Gastroesophageal sphincter (tissue), 4 donors: ENCODE measurements at regions not wholly inside any gene's neighbourhood (a gene's known extent, or its start where the extent isn't known, plus 50 kb on each side); places are given as distances from the start of the nearest gene placed in this dataset.

ENCODE experiments used
- ATAC-seq: fragments of 150-250 bp; one replicate; pipeline ENCODE4 v1.9.1; 2016; ENCODE audit warnings: mild to moderate bottlenecking, moderate library complexity
- H3K27ac ChIP-seq, 4 donors: fragments of 200-600 bp; sonication (generic) in 3 of 4; 1 replicate in 3 of 4; 2 replicates in 1 of 4; pipeline ENCODE4 v1.5.1; 2016 to 2019
- H3K27me3 ChIP-seq: fragments of 200-600 bp; sonication (generic); one replicate; pipeline ENCODE4 v1.5.1; 2019
- H3K36me3 ChIP-seq, 2 donors: fragments of 200-600 bp; sonication (generic); one replicate each; pipeline ENCODE4 v1.5.1; 2019; ENCODE audit warnings: control low read depth in 1 of 2
- H3K4me1 ChIP-seq, 3 donors: fragments of 200-600 bp; sonication (generic); 1 replicate in 2 of 3; 2 replicates in 1 of 3; pipeline ENCODE4 v1.5.1; 2016 to 2019; ENCODE audit warnings: control low read depth in 2 of 3
- H3K4me3 ChIP-seq, 2 donors: fragments of 200-600 bp; sonication (generic); one replicate each; pipeline ENCODE4 v1.5.1; 2019; ENCODE audit warnings: mild to moderate bottlenecking in 1 of 2, moderate library complexity in 1 of 2
- H3K9me3 ChIP-seq, 3 donors: fragments of 200-600 bp; sonication (generic); one replicate each; pipeline ENCODE4 v1.5.1; 2017 to 2019; ENCODE audit warnings: control low read depth in 2 of 3
- EP300 ChIP-seq: sonication (generic); formaldehyde crosslinking; IDR thresholded peaks from one replicate; pipeline ENCODE4 v1.6.1; 2017; ENCODE audit warnings: antibody characterized with exemption, mild to moderate bottlenecking
- POLR2A ChIP-seq, 2 donors: fragments of 450-650 bp; IDR thresholded peaks; one replicate each; pipeline ENCODE4 v1.6.1; 2017; ENCODE audit warnings: antibody characterized with exemption in 2 of 2, mild to moderate bottlenecking in 2 of 2, moderate library complexity in 1 of 2
- POLR2AphosphoS5 ChIP-seq: sonication (generic); formaldehyde crosslinking; IDR thresholded peaks from one replicate; pipeline ENCODE4 v1.6.1; 2017; ENCODE audit warnings: antibody characterized with exemption
- WGBS, 2 donors: methylation state at CpG; one replicate each; pipeline ENCODE4 v1.1.5; 2018; ENCODE audit warnings: low coverage in 1 of 2; 5-methylcytosine and 5-hydroxymethylcytosine counted together
- TF ChIP-seq, protein P1 (sequence below), 4 experiments: fragments of 200-600 bp in 2 of 4; fragments of 450-650 bp in 2 of 4; sonication (generic) in 1 of 4; IDR thresholded peaks; one replicate each; pipeline ENCODE4 v1.5.1; 2017 to 2019; ENCODE audit warnings: antibody characterized with exemption in 4 of 4, mild to moderate bottlenecking in 2 of 4, moderate library complexity in 2 of 4

DNA sequence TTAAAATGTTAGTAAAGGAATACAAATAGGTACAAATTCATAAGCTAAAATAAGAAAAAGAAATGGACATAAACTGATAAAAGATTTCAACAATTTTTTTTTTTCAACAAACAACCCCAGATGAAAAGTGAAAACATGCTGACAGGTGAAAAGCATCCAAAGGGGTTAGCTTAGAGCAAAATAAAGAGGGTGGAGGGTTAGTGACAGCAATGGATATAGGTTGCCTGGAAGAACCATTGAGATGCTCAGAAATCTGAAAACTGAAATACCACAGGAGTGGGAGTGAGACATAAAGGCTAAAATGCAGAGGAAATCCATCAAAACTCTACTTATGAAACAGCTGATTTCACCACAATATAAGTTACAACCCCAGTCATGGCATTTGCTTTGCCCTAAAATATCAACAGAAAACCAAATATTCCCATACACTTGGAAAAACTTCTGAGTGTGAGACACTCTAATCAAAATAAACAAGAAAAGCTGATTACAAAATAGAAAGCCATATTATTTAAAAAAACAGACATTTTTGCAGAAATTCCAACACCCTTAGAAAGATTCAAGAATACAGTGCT, 136.3 kb upstream of the PLEKHG7 start:
- H3K27ac ChIP-seq, result no peak overlapping the region
- no peaks in the 10 kb centered on the region for H3K9me3 ChIP-seq
- TF ChIP-seq POLR2A (IDR thresholded peaks at IDR 0.05) (no peak), POLR2AphosphoS5 (no peak), EP300 (no peak)
- TF ChIP-seq, protein P1, sequence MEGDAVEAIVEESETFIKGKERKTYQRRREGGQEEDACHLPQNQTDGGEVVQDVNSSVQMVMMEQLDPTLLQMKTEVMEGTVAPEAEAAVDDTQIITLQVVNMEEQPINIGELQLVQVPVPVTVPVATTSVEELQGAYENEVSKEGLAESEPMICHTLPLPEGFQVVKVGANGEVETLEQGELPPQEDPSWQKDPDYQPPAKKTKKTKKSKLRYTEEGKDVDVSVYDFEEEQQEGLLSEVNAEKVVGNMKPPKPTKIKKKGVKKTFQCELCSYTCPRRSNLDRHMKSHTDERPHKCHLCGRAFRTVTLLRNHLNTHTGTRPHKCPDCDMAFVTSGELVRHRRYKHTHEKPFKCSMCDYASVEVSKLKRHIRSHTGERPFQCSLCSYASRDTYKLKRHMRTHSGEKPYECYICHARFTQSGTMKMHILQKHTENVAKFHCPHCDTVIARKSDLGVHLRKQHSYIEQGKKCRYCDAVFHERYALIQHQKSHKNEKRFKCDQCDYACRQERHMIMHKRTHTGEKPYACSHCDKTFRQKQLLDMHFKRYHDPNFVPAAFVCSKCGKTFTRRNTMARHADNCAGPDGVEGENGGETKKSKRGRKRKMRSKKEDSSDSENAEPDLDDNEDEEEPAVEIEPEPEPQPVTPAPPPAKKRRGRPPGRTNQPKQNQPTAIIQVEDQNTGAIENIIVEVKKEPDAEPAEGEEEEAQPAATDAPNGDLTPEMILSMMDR (IDR thresholded peaks at IDR 0.05), result no peak
- H3K4me3 ChIP-seq, result no peak overlapping the region
- no peaks in the 10 kb centered on the region for H3K27me3 ChIP-seq
- no peaks in the 10 kb centered on the region for H3K36me3 ChIP-seq
- no peak for ATAC-seq
- H3K4me1 ChIP-seq, result peaks cover 0 to 22% (median 2%) of the 10 kb centered on the region in 3 donors

DNA sequence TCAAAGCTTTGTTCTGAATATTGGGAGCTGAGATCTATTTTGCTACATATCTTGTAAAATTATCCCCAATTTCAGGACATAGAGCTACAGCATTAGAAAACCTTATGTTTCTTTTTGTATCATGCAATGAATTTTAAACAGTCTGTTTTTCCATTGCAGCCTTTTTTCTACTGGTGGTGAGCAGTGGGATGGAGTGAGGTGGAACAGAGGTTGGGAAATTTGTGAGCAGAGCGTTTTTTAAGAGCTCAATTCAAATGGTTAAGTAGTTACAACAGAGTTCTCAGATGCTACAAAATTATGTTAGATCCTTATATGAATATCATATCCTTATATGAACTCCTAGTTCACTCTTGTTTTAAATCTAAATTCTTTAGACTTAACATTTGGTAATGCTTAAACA, 139.0 kb upstream of the PLEKHG7 start:
- Histone ChIP-seq H3K4me3 (no peak overlapping the region), H3K9me3 (no peaks in the 10 kb centered on the region), H3K27me3 (no peaks in the 10 kb centered on the region), H3K36me3 (no peaks in the 10 kb centered on the region), H3K4me1 (peaks cover 0 to 24% (median 2%) of the 10 kb centered on the region in 3 donors), H3K27ac (no peak overlapping the region)
- TF ChIP-seq EP300 (no peak), POLR2A (IDR thresholded peaks at IDR 0.05) (no peak), POLR2AphosphoS5 (no peak)
- TF ChIP-seq, protein P1 (IDR thresholded peaks at IDR 0.05), result no peak
- no peak for ATAC-seq
- 50 to 53% methylated on average over 1 of the region's 1 CpG for WGBS, 2 donors

DNA sequence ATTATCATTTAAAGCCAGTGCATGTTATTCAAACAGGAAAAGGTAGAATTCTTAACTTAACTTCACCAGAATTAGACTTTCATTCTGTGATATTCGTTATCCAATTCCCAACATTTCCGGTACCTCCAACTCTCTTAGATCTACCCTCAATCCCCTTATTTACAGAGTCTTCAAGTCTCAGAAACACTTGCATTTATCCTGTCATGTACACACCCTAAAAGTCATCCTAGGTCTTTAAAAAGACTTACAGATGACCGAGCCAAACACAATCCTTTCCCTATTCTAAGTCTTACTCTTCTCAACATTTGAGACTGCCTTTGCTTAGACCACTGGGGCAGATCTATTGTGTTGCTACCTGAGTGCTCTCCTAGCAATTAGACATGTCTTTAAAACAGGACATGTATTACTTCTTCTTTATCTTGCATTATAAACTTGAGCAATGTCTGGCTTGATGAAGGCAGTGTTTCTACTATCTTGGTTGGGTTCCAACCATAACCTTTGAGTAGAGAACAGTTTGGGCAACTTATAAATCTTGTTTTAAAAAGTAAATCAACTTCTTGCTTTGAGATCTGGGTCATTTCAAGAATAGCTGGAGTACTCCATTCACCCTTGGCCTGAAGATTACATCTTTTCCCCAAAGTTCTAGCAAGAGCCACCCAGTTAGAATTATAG, 140.6 kb upstream of the PLEKHG7 start:
- Histone ChIP-seq H3K4me1 (peaks cover 0 to 37% (median 2%) of the 10 kb centered on the region in 3 donors), H3K4me3 (no peak overlapping the region), H3K27ac (peak overlapping the region in 3 of 4 donors; percentile 44 to 66 (median 50)), H3K27me3 (no peaks in the 10 kb centered on the region), H3K9me3 (no peaks in the 10 kb centered on the region), H3K36me3 (no peaks in the 10 kb centered on the region)
- ATAC-seq, result peak; percentile 10
- WGBS, 2 donors, result 68 to 80% methylated on average over 1 to 3 of the region's 3 CpGs
- TF ChIP-seq, protein P1 (IDR thresholded peaks at IDR 0.05), result no peak
- TF ChIP-seq EP300 (no peak), POLR2AphosphoS5 (no peak), POLR2A (IDR thresholded peaks at IDR 0.05) (no peak)

DNA sequence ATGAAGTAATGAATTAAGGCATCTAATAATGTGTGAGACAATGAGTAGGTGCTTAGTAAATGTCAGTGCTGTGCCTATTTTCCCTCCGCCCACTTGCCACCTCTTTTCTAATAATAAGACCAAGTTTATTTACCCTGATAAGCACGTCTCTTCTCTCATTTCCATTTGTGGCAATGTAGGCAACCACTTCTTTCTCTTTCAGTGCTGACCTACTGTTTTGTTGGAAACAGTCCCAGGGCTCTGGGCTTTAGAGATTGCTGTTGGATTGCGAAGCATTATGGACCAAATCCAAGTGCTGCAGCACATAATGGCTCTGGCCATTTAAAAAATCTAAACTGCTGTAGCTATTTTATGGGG, 141.3 kb upstream of the PLEKHG7 start:
- Histone ChIP-seq H3K36me3 (no peaks in the 10 kb centered on the region), H3K27ac (peak overlapping the region in 3 of 4 donors; percentile 44 to 66 (median 48)), H3K4me1 (peaks cover 0 to 37% (median 2%) of the 10 kb centered on the region in 3 donors), H3K9me3 (no peaks in the 10 kb centered on the region), H3K27me3 (no peaks in the 10 kb centered on the region), H3K4me3 (no peak overlapping the region)
- WGBS, 2 donors, result 12 to 19% methylated on average over 3 of the region's 3 CpGs
- ATAC-seq, result peak; percentile 62
- peak; percentile 79 for TF ChIP-seq POLR2AphosphoS5
- no peak for TF ChIP-seq POLR2A (IDR thresholded peaks at IDR 0.05)

DNA sequence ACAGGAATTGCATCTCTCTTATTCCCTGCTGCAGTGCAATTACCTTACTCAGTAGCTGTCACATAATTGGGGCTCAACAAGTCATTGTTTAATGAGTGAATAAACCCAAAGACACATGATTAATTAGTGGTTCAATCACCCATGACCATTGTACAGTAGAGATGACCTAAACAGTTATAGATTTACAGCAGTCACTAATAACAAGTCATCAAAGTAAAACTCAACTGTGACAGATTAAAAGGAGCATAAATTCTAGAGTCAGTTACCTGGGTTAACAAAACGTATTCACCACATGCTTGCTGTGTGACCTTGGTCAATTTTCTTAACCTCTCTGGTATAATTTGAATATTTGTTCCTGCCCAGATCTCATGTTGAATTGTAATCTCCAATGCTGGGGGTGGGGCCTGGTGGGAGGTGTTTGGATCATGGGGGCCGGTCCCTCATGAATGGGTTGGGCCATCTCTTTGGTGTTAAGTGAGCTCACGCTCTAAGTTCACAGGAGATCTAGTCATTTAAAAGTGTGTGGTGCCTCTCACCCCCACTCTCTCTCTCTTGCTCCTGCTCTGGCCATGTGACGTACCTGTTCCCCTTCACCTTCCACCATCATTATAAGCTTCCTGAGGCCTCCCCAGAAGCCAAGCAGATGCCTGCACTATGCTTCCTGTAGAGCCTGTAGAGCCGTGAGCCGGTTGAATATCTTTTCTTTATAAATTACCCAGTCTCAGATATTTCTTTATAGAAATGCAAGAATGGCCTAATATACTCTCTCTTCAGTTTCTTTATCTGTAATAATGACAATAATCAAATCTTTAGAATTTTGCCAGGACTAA, 141.9 kb upstream of the PLEKHG7 start:
- 80 to 90% methylated on average over 6 of the region's 6 CpGs for WGBS, 2 donors
- H3K4me3 ChIP-seq, result no peak overlapping the region
- H3K4me1 ChIP-seq, result peaks cover 0 to 37% (median 2%) of the 10 kb centered on the region in 3 donors
- no peak for ATAC-seq
- TF ChIP-seq POLR2AphosphoS5, result no peak
- TF ChIP-seq POLR2A (IDR thresholded peaks at IDR 0.05), result no peak
- no peak for TF ChIP-seq EP300
- TF ChIP-seq, protein P1 (IDR thresholded peaks at IDR 0.05), result no peak
- H3K27ac ChIP-seq, result peak overlapping the region in 3 of 4 donors; percentile 44 to 66 (median 48)
- no peaks in the 10 kb centered on the region for H3K36me3 ChIP-seq
- H3K9me3 ChIP-seq, result no peaks in the 10 kb centered on the region
- H3K27me3 ChIP-seq, result no peaks in the 10 kb centered on the region
